BJ (cell line): ENCODE measurements at regions not wholly inside any gene's neighbourhood (a gene's known extent, or its start where the extent isn't known, plus 50 kb on each side); places are given as distances from the start of the nearest gene placed in this dataset.

Experiments used
- CTCF ChIA-PET: fragments of 350-600 bp; formaldehyde crosslinking; extraction: SDS; loops from one replicate; lab custom pipeline; 2021; ENCODE audit warnings: antibody characterized with exemption, inconsistent platforms; lab: Yijun Ruan, JAX
- POLR2A ChIA-PET: fragments of 300-600 bp; sonication (Branson Sonifier 250); formaldehyde crosslinking; extraction: SDS; loops from one replicate; lab custom pipeline; 2021; ENCODE audit warnings: antibody characterized with exemption; lab: Charles Lee
- DNase-seq: peaks from one replicate; pipeline ENCODE4 v3.0.0-alpha.2; 2011; ENCODE audit warnings: low read depth
- H3K27me3 ChIP-seq: 2 replicates; pipeline ENCODE4 v1.6.0; 2011; ENCODE audit warnings: low read length; ENCODE audit not compliant: control insufficient read depth, insufficient read depth
- H3K36me3 ChIP-seq: 2 replicates; pipeline ENCODE4 v1.5.1; 2011; ENCODE audit warnings: low read length; ENCODE audit not compliant: control insufficient read depth, insufficient read depth
- H3K4me3 ChIP-seq: 2 replicates; pipeline ENCODE4 v1.5.1; 2011; ENCODE audit warnings: low read depth, mild to moderate bottlenecking, control low read depth, low read length
- CTCF ChIP-seq: IDR thresholded peaks from 2 replicates; pipeline ENCODE4 v1.5.1; 2011; ENCODE audit warnings: low read depth, mild to moderate bottlenecking, control low read depth, inconsistent platforms, low read length, moderate library complexity; ENCODE audit not compliant: insufficient read depth

- ChIA-PET POLR2A (no interaction called here), CTCF (interaction anchor here (1.1 kb wide), 1 partner anchor 75 kb away, joined by 3 read pairs; no protein-coding TSS in a partner anchor)
- Histone ChIP-seq H3K4me3 (no peak overlapping the region), H3K27me3 (no peaks in the 10 kb centered on the region; the same call in 1 of the 2 replicates), H3K36me3 (no peaks in the 10 kb centered on the region)
- no peak for TF ChIP-seq CTCF
- no peak for DNase-seq
These were observed 104.8 kb downstream of the HES1 start for GRCh38 chr3:194240766-194241165.

- ChIA-PET CTCF (no interaction called here), POLR2A (no interaction called here)
- H3K36me3 ChIP-seq: no peaks in the 10 kb centered on the region
- H3K4me3 ChIP-seq: no peak overlapping the region
- DNase-seq: no peak
- peaks cover 4% of the 10 kb centered on the region; the same call in 1 of the 2 replicates for H3K27me3 ChIP-seq
- no peak for TF ChIP-seq CTCF
These were observed 107.4 kb downstream of the HES1 start for GRCh38 chr3:194243172-194243837.

GRCh38 chr3:194244167-194244566, 107.0 kb downstream of the CPN2 start:
- Histone ChIP-seq H3K36me3 (no peaks in the 10 kb centered on the region), H3K4me3 (no peak overlapping the region), H3K27me3 (peaks cover 4% of the 10 kb centered on the region; the same call in 1 of the 2 replicates)
- POLR2A ChIA-PET: no interaction called here
- no peak for TF ChIP-seq CTCF
- CTCF ChIA-PET: no interaction called here
- DNase-seq: no peak

- peaks cover 12% of the 10 kb centered on the region for H3K27me3 ChIP-seq
- CTCF ChIA-PET: no interaction called here
- no peak for TF ChIP-seq CTCF
- no peaks in the 10 kb centered on the region for H3K36me3 ChIP-seq
- POLR2A ChIA-PET: no interaction called here
- DNase-seq: no peak
- H3K4me3 ChIP-seq: no peak overlapping the region
These were observed 105.7 kb downstream of the CPN2 start for GRCh38 chr3:194245474-194245873.

GRCh38 chr3:194245975-194246561, 105.1 kb downstream of the CPN2 start:
- Histone ChIP-seq H3K27me3 (peaks cover 15% of the 10 kb centered on the region), H3K36me3 (no peaks in the 10 kb centered on the region), H3K4me3 (no peak overlapping the region)
- TF ChIP-seq CTCF: no peak
- no peak for DNase-seq
- POLR2A ChIA-PET: no interaction called here
- CTCF ChIA-PET: interaction anchor here (1.5 kb wide), 1 partner anchor 9 kb away, joined by 4 read pairs; no protein-coding TSS in a partner anchor
